B cell (primary cell): ENCODE measurements at regions not wholly inside any gene's neighbourhood (a gene's known extent, or its start where the extent isn't known, plus 50 kb on each side); places are given as distances from the start of the nearest gene placed in this dataset.

Experiments
- EZH2 ChIP-seq: IDR thresholded peaks from 2 replicates; pipeline ENCODE4 v1.6.1; 2012; ENCODE audit warnings: borderline replicate concordance, low read depth, mild to moderate bottlenecking, moderate library complexity, low read length; ENCODE audit not compliant: insufficient read depth, poor library complexity, severe bottlenecking
- TF ChIP-seq, protein P1 (sequence below): fragments of 200-600 bp; IDR thresholded peaks from one replicate; pipeline ENCODE4 v1.8.0; 2022; ENCODE audit warnings: antibody characterized with exemption, mild to moderate bottlenecking

GRCh38 chrX:45740291-45740690, 539.6 kb upstream of the DIPK2B start:
- TF ChIP-seq, protein P1, sequence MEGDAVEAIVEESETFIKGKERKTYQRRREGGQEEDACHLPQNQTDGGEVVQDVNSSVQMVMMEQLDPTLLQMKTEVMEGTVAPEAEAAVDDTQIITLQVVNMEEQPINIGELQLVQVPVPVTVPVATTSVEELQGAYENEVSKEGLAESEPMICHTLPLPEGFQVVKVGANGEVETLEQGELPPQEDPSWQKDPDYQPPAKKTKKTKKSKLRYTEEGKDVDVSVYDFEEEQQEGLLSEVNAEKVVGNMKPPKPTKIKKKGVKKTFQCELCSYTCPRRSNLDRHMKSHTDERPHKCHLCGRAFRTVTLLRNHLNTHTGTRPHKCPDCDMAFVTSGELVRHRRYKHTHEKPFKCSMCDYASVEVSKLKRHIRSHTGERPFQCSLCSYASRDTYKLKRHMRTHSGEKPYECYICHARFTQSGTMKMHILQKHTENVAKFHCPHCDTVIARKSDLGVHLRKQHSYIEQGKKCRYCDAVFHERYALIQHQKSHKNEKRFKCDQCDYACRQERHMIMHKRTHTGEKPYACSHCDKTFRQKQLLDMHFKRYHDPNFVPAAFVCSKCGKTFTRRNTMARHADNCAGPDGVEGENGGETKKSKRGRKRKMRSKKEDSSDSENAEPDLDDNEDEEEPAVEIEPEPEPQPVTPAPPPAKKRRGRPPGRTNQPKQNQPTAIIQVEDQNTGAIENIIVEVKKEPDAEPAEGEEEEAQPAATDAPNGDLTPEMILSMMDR: no peak
- no peak for TF ChIP-seq EZH2
